Naive thymus-derived CD8-positive, alpha-beta T cell (primary cell): ENCODE measurements at regions not wholly inside any gene's neighbourhood (a gene's known extent, or its start where the extent isn't known, plus 50 kb on each side); places are given as distances from the start of the nearest gene placed in this dataset.

Source experiments
- ATAC-seq, 2 donors: fragments of 150-1000 bp; cut with Tn5 transposase in 1 of 2; sonication (Bioruptor Pico), chemical (Tn5 transposase) in 1 of 2; 1 replicate in 1 of 2; 2 replicates in 1 of 2; pipeline ENCODE4 v1.10.0; 2021; ENCODE audit warnings: mild to moderate bottlenecking in 2 of 2, moderate library complexity in 2 of 2
- POLR2A ChIA-PET: fragments of 350-600 bp; sonication (Branson Sonifier 250); formaldehyde crosslinking; loops from one replicate; lab custom pipeline; 2021; ENCODE audit warnings: antibody characterized with exemption; lab: Charles Lee
- DNase-seq, 10 donors: peaks; one replicate each; pipeline versions ENCODE4 v3.0.0 to v3.0.0-alpha.2; 2020 to 2022
- H3K27ac Mint-ChIP-seq, 10 donors: one replicate each; pipeline ENCODE4 v1.8.0; 2020 to 2022; ENCODE audit warnings: mild to moderate bottlenecking in 10 of 10, mixed read lengths in 10 of 10, moderate library complexity in 4 of 10, inconsistent platforms in 1 of 10
- H3K27me3 Mint-ChIP-seq, 5 donors: one replicate each; pipeline ENCODE4 v1.8.0; 2021 to 2022; ENCODE audit warnings: mixed read lengths in 5 of 5
- H3K36me3 Mint-ChIP-seq, 3 donors: one replicate each; pipeline ENCODE4 v1.8.0; 2020 to 2022; ENCODE audit warnings: mixed read lengths in 3 of 3, mild to moderate bottlenecking in 2 of 3, inconsistent platforms in 1 of 3
- H3K4me1 Mint-ChIP-seq, 4 donors: one replicate each; pipeline ENCODE4 v1.8.0; 2021 to 2022; ENCODE audit warnings: mixed read lengths in 4 of 4
- H3K4me3 Mint-ChIP-seq, 10 donors: one replicate each; pipeline ENCODE4 v1.8.0; 2020 to 2022; ENCODE audit warnings: mild to moderate bottlenecking in 10 of 10, mixed read lengths in 10 of 10, moderate library complexity in 6 of 10, inconsistent platforms in 1 of 10
- H3K9me3 Mint-ChIP-seq, 9 donors: one replicate each; pipeline ENCODE4 v1.8.0; 2020 to 2022; ENCODE audit warnings: mixed read lengths in 9 of 9, mild to moderate bottlenecking in 3 of 9, inconsistent platforms in 1 of 9, moderate library complexity in 1 of 9

GRCh38 chr3:76016769-76017439, 231.6 kb upstream of the ZNF717 start:
- Mint-ChIP-seq H3K27me3 (no peaks in the 10 kb centered on the region), H3K9me3 (peaks cover 3 to 15% (median 9%) of the 10 kb centered on the region in 9 donors)
- POLR2A ChIA-PET: no interaction called here

DNA sequence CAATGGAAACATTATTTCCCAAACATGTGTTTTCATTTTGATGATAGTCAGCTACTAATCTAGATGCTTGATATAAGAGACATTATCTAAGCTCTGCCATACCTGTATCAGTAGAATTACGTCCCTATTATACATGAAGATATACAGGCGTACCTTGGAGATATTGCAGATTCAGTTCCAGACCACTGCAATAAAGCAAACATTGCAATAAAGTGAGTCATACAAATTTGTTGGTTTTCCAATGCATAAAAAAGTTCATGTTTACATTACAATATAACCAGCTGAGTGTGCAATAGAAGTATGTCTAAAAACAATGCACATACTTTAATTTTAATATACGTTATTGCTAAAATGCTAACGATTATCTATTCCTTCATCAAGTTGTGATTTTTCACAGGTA, 236.0 kb upstream of the ZNF717 start:
- no peak overlapping the region for H3K27ac Mint-ChIP-seq
- H3K36me3 Mint-ChIP-seq: no peaks in the 10 kb centered on the region

More at GRCh38 chr3:76016769-76017439, 231.6 kb upstream of the ZNF717 start:
- ATAC-seq (no peak), DNase-seq (no peak)
- Mint-ChIP-seq H3K4me3 (no peak overlapping the region), H3K36me3 (no peaks in the 10 kb centered on the region), H3K4me1 (no peaks in the 10 kb centered on the region), H3K27ac (no peak overlapping the region)

DNA sequence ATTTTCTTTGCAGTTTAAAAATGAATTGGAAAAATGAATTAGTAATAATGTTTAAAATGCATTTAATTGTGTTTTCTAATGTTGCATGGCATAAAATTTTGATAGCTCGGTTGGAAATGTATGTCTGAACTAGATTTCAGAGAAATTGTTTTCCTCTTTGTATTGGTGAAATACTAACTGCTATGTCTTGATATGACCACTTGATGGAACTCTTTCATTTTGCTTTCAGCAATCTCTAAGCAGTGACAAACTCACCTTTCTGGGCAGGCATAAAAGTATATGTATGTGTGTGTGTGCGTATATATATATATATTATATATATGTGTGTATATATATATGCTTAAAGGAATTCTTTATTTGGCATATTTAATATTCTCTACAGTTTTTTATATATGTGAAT, 239.3 kb upstream of the ZNF717 start:
- DNase-seq (no peak), ATAC-seq (no peak)
- H3K9me3 Mint-ChIP-seq: peaks cover 0 to 9% (median 4%) of the 10 kb centered on the region in 9 donors
- POLR2A ChIA-PET: no interaction called here
- H3K27me3 Mint-ChIP-seq: no peaks in the 10 kb centered on the region
- H3K4me1 Mint-ChIP-seq: no peaks in the 10 kb centered on the region
- no peak overlapping the region for H3K27ac Mint-ChIP-seq
- H3K36me3 Mint-ChIP-seq: no peaks in the 10 kb centered on the region
- no peak overlapping the region for H3K4me3 Mint-ChIP-seq

More for the DNA sequence above, 236.0 kb upstream of the ZNF717 start:
- Mint-ChIP-seq H3K4me3 (no peak overlapping the region), H3K4me1 (no peaks in the 10 kb centered on the region), H3K27me3 (no peaks in the 10 kb centered on the region), H3K9me3 (peaks cover 0 to 15% (median 4%) of the 10 kb centered on the region in 9 donors)
- ATAC-seq: no peak
- DNase-seq: no peak
- POLR2A ChIA-PET: no interaction called here

DNA sequence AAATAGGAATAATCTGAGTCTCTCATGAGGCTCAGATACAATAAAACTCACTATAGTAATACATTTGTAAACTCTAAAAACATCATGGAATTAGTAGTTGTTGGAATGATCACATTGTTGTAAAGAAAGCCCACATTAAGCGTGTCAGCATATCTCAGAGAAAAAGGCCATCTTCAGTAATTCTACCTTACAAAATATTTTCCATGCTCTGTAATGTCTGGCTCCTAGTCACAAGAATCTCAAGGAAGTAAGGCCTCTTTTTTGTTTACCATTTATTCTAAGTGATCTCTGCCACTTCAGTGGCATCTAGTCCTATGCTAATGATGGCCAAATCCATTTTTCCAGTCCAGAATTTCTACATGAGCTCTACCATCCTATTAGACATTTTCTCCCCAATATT, 240.2 kb upstream of the ZNF717 start:
- POLR2A ChIA-PET: no interaction called here

GRCh38 chr3:76026379-76026778, 241.0 kb upstream of the ZNF717 start:
- Mint-ChIP-seq H3K4me3 (no peak overlapping the region), H3K9me3 (peaks cover 0 to 14% (median 9%) of the 10 kb centered on the region in 9 donors), H3K27me3 (no peaks in the 10 kb centered on the region), H3K36me3 (no peaks in the 10 kb centered on the region), H3K27ac (no peak overlapping the region), H3K4me1 (no peaks in the 10 kb centered on the region)
- ATAC-seq: no peak
- DNase-seq: no peak
- POLR2A ChIA-PET: no interaction called here

More for the DNA sequence above, 240.2 kb upstream of the ZNF717 start:
- DNase-seq (no peak), ATAC-seq (no peak)
- Mint-ChIP-seq H3K4me1 (no peaks in the 10 kb centered on the region), H3K4me3 (no peak overlapping the region), H3K27ac (no peak overlapping the region), H3K27me3 (no peaks in the 10 kb centered on the region), H3K36me3 (no peaks in the 10 kb centered on the region), H3K9me3 (peaks cover 0 to 9% (median 7%) of the 10 kb centered on the region in 9 donors)

- POLR2A ChIA-PET: no interaction called here
- peaks cover 0 to 6% (median 2%) of the 10 kb centered on the region in 3 donors for H3K36me3 Mint-ChIP-seq
Observed at GRCh38 chr3:76028774-76029173, 243.4 kb upstream of the ZNF717 start.

GRCh38 chr3:76034649-76035048, 249.3 kb upstream of the ZNF717 start:
- H3K4me1 Mint-ChIP-seq: no peaks in the 10 kb centered on the region
- no peak for DNase-seq
- ATAC-seq: no peak
- POLR2A ChIA-PET: no interaction called here
- H3K4me3 Mint-ChIP-seq: no peak overlapping the region
- H3K9me3 Mint-ChIP-seq: peaks cover 0 to 40% (median 18%) of the 10 kb centered on the region in 9 donors
- H3K36me3 Mint-ChIP-seq: peaks cover 0 to 6% (median 2%) of the 10 kb centered on the region in 3 donors
- no peaks in the 10 kb centered on the region for H3K27me3 Mint-ChIP-seq
- H3K27ac Mint-ChIP-seq: no peak overlapping the region

More at GRCh38 chr3:76028774-76029173, 243.4 kb upstream of the ZNF717 start:
- H3K27ac Mint-ChIP-seq: no peak overlapping the region
- H3K27me3 Mint-ChIP-seq: no peaks in the 10 kb centered on the region
- H3K4me3 Mint-ChIP-seq: no peak overlapping the region
- H3K9me3 Mint-ChIP-seq: peaks cover 0 to 27% (median 11%) of the 10 kb centered on the region in 9 donors
- ATAC-seq: no peak
- no peaks in the 10 kb centered on the region for H3K4me1 Mint-ChIP-seq
- no peak for DNase-seq

DNA sequence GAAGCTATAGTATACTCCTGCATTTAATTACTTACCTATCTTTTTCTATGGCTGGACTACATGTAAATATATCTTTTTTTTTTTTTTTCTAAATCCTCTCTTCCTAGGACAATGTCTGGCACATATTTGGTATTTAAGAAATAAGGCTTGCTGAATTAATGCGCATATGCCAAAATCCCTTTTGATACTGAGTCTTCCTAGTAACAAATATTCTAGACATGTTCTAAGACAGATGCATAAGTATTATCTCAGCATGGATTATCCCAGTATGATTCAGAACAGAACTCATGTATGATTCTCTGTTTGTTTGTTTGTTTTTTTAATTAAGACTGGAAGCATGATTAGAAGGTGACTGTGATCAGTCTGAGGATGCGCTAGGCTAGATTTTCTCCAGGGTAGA, 249.8 kb upstream of the ZNF717 start:
- H3K4me3 Mint-ChIP-seq: no peak overlapping the region
- peaks cover 0 to 6% (median 2%) of the 10 kb centered on the region in 3 donors for H3K36me3 Mint-ChIP-seq
- no peak for ATAC-seq
- no peaks in the 10 kb centered on the region for H3K27me3 Mint-ChIP-seq
- no peak for DNase-seq
- H3K9me3 Mint-ChIP-seq: peaks cover 0 to 40% (median 18%) of the 10 kb centered on the region in 9 donors
- POLR2A ChIA-PET: no interaction called here
- no peak overlapping the region for H3K27ac Mint-ChIP-seq
- no peaks in the 10 kb centered on the region for H3K4me1 Mint-ChIP-seq

GRCh38 chr3:76038949-76039348, 253.6 kb upstream of the ZNF717 start:
- no peak overlapping the region for H3K27ac Mint-ChIP-seq
- H3K36me3 Mint-ChIP-seq: no peaks in the 10 kb centered on the region
- no peaks in the 10 kb centered on the region for H3K27me3 Mint-ChIP-seq
- ATAC-seq: no peak
- peaks cover 2 to 24% (median 9%) of the 10 kb centered on the region in 9 donors for H3K9me3 Mint-ChIP-seq
- no peak overlapping the region for H3K4me3 Mint-ChIP-seq
- DNase-seq: no peak
- POLR2A ChIA-PET: no interaction called here
- H3K4me1 Mint-ChIP-seq: no peaks in the 10 kb centered on the region

- no peak for ATAC-seq
Observed at GRCh38 chr3:76039431-76039830, 254.1 kb upstream of the ZNF717 start.

DNA sequence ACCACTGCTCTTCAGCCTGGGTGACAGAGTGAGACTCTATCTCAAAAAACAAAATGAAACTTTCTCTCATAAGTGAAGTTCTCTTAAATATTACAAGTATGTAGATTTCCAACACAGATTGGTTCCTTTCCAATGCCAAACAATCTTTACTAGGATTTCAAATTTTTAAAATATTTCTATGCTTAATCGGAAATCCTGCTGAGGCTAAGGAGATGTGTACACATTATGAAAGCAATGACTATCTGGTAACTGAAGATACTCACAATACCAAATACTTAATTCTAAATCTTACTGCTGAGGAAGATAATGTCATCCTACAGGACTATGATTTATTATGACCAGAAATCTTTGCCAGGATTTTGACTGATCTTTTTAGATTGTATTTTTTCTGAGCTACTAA, 255.6 kb upstream of the ZNF717 start:
- Mint-ChIP-seq H3K27ac (peak overlapping the region in 1 of 10 donors; percentile 91), H3K4me3 (no peak overlapping the region), H3K4me1 (no peaks in the 10 kb centered on the region), H3K36me3 (no peaks in the 10 kb centered on the region), H3K9me3 (peaks cover 0 to 10% (median 7%) of the 10 kb centered on the region in 9 donors), H3K27me3 (no peaks in the 10 kb centered on the region)
- POLR2A ChIA-PET: no interaction called here
- DNase-seq: no peak
- ATAC-seq: no peak

More at GRCh38 chr3:76039431-76039830, 254.1 kb upstream of the ZNF717 start:
- POLR2A ChIA-PET: no interaction called here
- H3K27ac Mint-ChIP-seq: no peak overlapping the region
- no peaks in the 10 kb centered on the region for H3K4me1 Mint-ChIP-seq
- H3K4me3 Mint-ChIP-seq: no peak overlapping the region
- no peak for DNase-seq
- H3K27me3 Mint-ChIP-seq: no peaks in the 10 kb centered on the region
- peaks cover 2 to 19% (median 9%) of the 10 kb centered on the region in 9 donors for H3K9me3 Mint-ChIP-seq
- H3K36me3 Mint-ChIP-seq: no peaks in the 10 kb centered on the region

- POLR2A ChIA-PET: no interaction called here
Observed at GRCh38 chr3:76043746-76044145, 258.4 kb upstream of the ZNF717 start.

GRCh38 chr3:76044601-76045600, 259.6 kb upstream of the ZNF717 start:
- DNase-seq (no peak), ATAC-seq (no peak)
- POLR2A ChIA-PET: no interaction called here
- H3K27me3 Mint-ChIP-seq: no peaks in the 10 kb centered on the region
- no peak overlapping the region for H3K4me3 Mint-ChIP-seq
- no peaks in the 10 kb centered on the region for H3K4me1 Mint-ChIP-seq
- H3K9me3 Mint-ChIP-seq: peaks cover 0 to 12% (median 9%) of the 10 kb centered on the region in 9 donors
- H3K27ac Mint-ChIP-seq: no peak overlapping the region
- no peaks in the 10 kb centered on the region for H3K36me3 Mint-ChIP-seq

More at GRCh38 chr3:76043746-76044145, 258.4 kb upstream of the ZNF717 start:
- no peak overlapping the region for H3K27ac Mint-ChIP-seq
- H3K4me1 Mint-ChIP-seq: no peaks in the 10 kb centered on the region
- no peak for ATAC-seq
- no peak overlapping the region for H3K4me3 Mint-ChIP-seq
- no peaks in the 10 kb centered on the region for H3K27me3 Mint-ChIP-seq
- peaks cover 0 to 12% (median 9%) of the 10 kb centered on the region in 9 donors for H3K9me3 Mint-ChIP-seq
- no peak for DNase-seq
- no peaks in the 10 kb centered on the region for H3K36me3 Mint-ChIP-seq
